ENCODE measurements at regions not wholly inside any gene's neighbourhood (a gene's known extent, or its start where the extent isn't known, plus 50 kb on each side); places are given as distances from the start of the nearest gene placed in this dataset.

- Mint-ChIP-seq H3K27me3 (ENCODE audit: low read depth) (no peaks in the 10 kb centered on the region), H3K9me3 (no peaks in the 10 kb centered on the region), H3K27ac (no peak overlapping the region), H3K4me3 (no peak overlapping the region), H3K4me1 (peaks cover 4% of the 10 kb centered on the region), H3K36me3 (no peaks in the 10 kb centered on the region)
- no peak for DNase-seq (ENCODE audit: low spot score in 2 of 2, unreplicated experiment in 2 of 2)
- TF ChIP-seq CTCF (IDR thresholded peaks at IDR 0.05; ENCODE audit: unreplicated experiment), result no peak
Measured at GRCh38 chr2:147438882-147439281, 405.9 kb upstream of the ACVR2A start.

DNA sequence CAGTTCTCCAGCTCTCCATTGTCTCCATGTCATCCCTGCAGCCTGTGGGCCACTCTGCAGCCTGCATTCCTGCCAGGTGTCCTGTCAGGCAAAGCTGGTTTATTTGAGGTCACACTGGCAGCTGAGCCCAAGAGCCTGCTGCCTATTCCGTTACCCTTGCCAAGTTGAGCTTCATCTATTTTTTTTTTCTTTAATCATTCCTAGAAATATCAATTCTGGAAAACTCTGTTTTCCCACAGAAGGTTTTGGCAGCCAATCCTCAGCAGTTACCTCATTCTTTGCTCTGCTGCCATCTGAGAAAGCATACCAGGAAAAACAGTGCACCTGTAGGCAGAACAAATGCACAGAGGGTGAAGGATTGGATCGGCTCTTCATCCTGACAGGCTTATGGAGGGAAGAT is 411.0 kb upstream of the ACVR2A start:
- Mint-ChIP-seq H3K27ac (no peak overlapping the region), H3K36me3 (no peaks in the 10 kb centered on the region), H3K27me3 (ENCODE audit: low read depth) (no peaks in the 10 kb centered on the region), H3K9me3 (no peaks in the 10 kb centered on the region), H3K4me3 (no peak overlapping the region), H3K4me1 (no peaks in the 10 kb centered on the region)
- DNase-seq (ENCODE audit: low spot score in 2 of 2, unreplicated experiment in 2 of 2), result no peak
- no peak for TF ChIP-seq CTCF (IDR thresholded peaks at IDR 0.05; ENCODE audit: unreplicated experiment)

GRCh38 chr2:147430408-147430807 is 414.4 kb upstream of the ACVR2A start:
- no peak overlapping the region for H3K4me3 Mint-ChIP-seq
- H3K36me3 Mint-ChIP-seq, result no peaks in the 10 kb centered on the region
- no peak overlapping the region for H3K27ac Mint-ChIP-seq
- no peaks in the 10 kb centered on the region for H3K4me1 Mint-ChIP-seq
- no peaks in the 10 kb centered on the region for H3K27me3 Mint-ChIP-seq (ENCODE audit: low read depth)
- DNase-seq (ENCODE audit: low spot score in 2 of 2, unreplicated experiment in 2 of 2), result no peak
- no peaks in the 10 kb centered on the region for H3K9me3 Mint-ChIP-seq
- TF ChIP-seq CTCF (IDR thresholded peaks at IDR 0.05; ENCODE audit: unreplicated experiment), result no peak

DNA sequence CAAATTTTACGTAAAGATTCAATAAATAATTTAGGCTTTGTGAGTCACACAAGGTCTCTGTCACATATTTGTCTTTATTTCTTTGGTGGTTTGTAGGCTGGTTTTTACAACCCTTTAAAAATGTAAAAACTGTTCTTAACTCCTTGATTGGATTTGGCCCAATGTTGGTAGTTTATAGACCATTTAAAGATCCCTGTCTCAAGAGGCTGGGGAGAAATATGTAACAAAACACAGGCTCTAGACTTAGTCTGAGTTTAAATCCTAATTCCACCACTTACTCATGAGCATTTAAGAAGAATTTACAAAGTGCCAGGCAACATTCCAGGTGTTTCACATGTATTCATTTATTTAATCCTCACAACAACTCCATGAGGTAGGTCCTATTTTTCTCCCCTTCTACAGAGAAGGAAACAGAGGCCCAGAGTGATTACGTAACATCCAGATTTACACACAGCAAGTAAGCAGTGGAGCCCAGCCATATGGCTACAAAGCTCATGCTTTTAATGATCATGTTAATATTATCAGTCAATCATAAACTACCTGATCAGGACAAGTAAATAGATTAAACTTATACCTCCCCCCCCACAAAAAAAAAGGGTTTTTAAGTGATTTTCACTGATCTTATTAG is 416.6 kb upstream of the ACVR2A start:
- Mint-ChIP-seq H3K4me3 (no peak overlapping the region), H3K27me3 (ENCODE audit: low read depth) (no peaks in the 10 kb centered on the region), H3K36me3 (no peaks in the 10 kb centered on the region), H3K9me3 (no peaks in the 10 kb centered on the region), H3K4me1 (no peaks in the 10 kb centered on the region), H3K27ac (no peak overlapping the region)
- TF ChIP-seq CTCF (IDR thresholded peaks at IDR 0.05; ENCODE audit: unreplicated experiment), result no peak
- no peak for DNase-seq (ENCODE audit: low spot score in 2 of 2, unreplicated experiment in 2 of 2)

GRCh38 chr2:147425437-147426029 is 419.3 kb upstream of the ACVR2A start:
- peaks cover 2% of the 10 kb centered on the region for H3K4me1 Mint-ChIP-seq
- H3K27me3 Mint-ChIP-seq (ENCODE audit: low read depth), result no peaks in the 10 kb centered on the region
- H3K27ac Mint-ChIP-seq, result no peak overlapping the region
- no peak overlapping the region for H3K4me3 Mint-ChIP-seq
- H3K36me3 Mint-ChIP-seq, result no peaks in the 10 kb centered on the region
- no peaks in the 10 kb centered on the region for H3K9me3 Mint-ChIP-seq
- no peak for TF ChIP-seq CTCF (IDR thresholded peaks at IDR 0.05; ENCODE audit: unreplicated experiment)
- no peak for DNase-seq (ENCODE audit: low spot score in 2 of 2, unreplicated experiment in 2 of 2)

Data from mesothelial cell of epicardium (in vitro differentiated cells).